Activated T-helper 2 cell treated with anti-CD3 and anti-CD28 coated beads, Interferon-gamma antibody, Interleukin-2, Interleukin-4, amounts not matched to agents 10 μg/mL and 5 μg/mL and 100 μg/mL, durations not matched to agents 14 hours and 24 hours and 36 hours (primary cell): ENCODE measurements at regions not wholly inside any gene's neighbourhood (a gene's known extent, or its start where the extent isn't known, plus 50 kb on each side); places are given as distances from the start of the nearest gene placed in this dataset.
"Not testable (repeated sequence)": the region's sequence is repeated elsewhere in the genome, so short reads cannot be mapped to it uniquely, and the experiment has no call there.

Experiments
- DNase-seq: peaks from one replicate; pipeline ENCODE4 v3.0.0; 2021; ENCODE audit warnings: low spot score
- H3K27ac Mint-ChIP-seq: one replicate; pipeline ENCODE4 v1.8.0; 2021; ENCODE audit warnings: mixed read lengths
- H3K27me3 Mint-ChIP-seq: one replicate; pipeline ENCODE4 v1.8.0; 2021; ENCODE audit warnings: low read depth, mixed read lengths
- H3K36me3 Mint-ChIP-seq: one replicate; pipeline ENCODE4 v1.8.0; 2021; ENCODE audit warnings: low read depth, mixed read lengths
- H3K4me1 Mint-ChIP-seq: one replicate; pipeline ENCODE4 v1.8.0; 2021; ENCODE audit warnings: low read depth, mixed read lengths
- H3K4me3 Mint-ChIP-seq: one replicate; pipeline ENCODE4 v1.8.0; 2021; ENCODE audit warnings: low read depth, mild to moderate bottlenecking, moderate library complexity, mixed read lengths
- H3K9me3 Mint-ChIP-seq: one replicate; pipeline ENCODE4 v1.8.0; 2021; ENCODE audit warnings: mixed read lengths
- intact Hi-C: fragments of 100-400 bp; cut with micrococcal nuclease; formaldehyde crosslinking; loops from one replicate; pipeline ENCODE4 v1.15.1; 2023

DNA sequence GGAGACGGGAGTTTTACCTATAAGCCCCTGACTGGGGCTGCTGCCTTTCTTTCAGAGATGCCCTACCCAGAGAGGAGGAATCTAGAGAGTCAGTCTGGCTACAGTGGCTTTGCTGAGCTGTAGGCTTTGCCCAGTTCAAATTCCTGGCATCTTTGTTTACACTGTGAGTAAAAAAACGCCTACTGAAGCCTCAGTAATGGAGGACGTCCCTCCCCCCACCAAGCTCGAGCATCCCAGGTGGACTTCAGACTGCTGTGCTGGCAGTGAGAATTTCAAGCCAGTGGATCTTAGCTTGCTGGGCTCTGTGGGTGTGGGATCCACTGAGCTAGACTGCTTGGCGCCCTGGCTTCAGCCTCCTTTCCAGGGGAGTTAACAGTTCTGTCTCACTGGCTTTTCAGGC is 237.1 kb upstream of the NT5E start:
- H3K27me3 Mint-ChIP-seq, H3K27ac Mint-ChIP-seq, intact Hi-C loops, H3K4me1 Mint-ChIP-seq, H3K36me3 Mint-ChIP-seq, DNase-seq, H3K4me3 Mint-ChIP-seq: not testable (repeated sequence)
- H3K9me3 Mint-ChIP-seq = peaks cover 59% of the 10 kb centered on the region

DNA sequence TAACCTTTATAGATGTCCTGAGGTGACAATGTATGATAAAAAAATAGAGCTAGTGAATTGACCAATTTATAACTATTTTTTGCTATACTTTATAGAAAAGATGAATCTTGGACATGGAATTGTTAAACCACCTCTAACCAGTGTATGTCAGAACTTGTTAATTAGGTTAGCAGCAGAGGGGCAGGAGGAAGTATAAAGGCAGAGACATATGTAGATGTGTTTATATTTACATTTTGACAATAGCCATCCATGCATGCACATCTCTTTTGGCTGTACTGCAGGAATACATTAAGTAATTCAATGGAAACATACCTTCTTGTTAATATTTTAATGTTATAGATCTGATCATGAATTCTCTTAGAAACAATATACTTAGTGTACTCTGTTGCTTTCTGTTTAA is 254.6 kb upstream of the NT5E start:
- H3K4me1 Mint-ChIP-seq = no peaks in the 10 kb centered on the region
- no peak for DNase-seq
- intact Hi-C loops = no loop called here
- no peak overlapping the region for H3K27ac Mint-ChIP-seq
- no peaks in the 10 kb centered on the region for H3K36me3 Mint-ChIP-seq
- no peaks in the 10 kb centered on the region for H3K27me3 Mint-ChIP-seq
- H3K4me3 Mint-ChIP-seq = no peak overlapping the region
- no peaks in the 10 kb centered on the region for H3K9me3 Mint-ChIP-seq

DNA sequence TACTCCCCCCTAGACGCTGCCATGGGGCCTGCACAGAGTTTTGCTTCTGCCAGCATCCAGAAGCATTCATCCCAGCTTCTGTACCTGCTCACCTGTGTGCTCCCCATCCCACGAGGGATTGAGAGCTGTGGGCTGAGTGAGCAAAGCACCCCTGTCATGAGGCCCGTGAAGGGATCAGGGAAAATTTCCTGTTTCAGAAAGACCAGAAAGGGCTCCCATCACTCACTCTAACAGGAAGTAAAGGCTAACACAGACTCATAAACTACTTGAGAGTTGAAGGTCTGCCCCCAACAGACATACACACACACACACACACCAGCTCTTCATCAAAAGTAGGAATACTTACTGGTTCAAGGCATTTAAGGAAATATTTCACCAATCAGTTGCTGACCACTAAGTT is 256.5 kb upstream of the NT5E start:
- no peak for DNase-seq
- Mint-ChIP-seq H3K9me3 (peaks cover 8% of the 10 kb centered on the region), H3K27ac (no peak overlapping the region), H3K4me3 (no peak overlapping the region), H3K27me3 (no peaks in the 10 kb centered on the region), H3K4me1 (no peaks in the 10 kb centered on the region), H3K36me3 (no peaks in the 10 kb centered on the region)
- intact Hi-C loops = no loop called here

DNA sequence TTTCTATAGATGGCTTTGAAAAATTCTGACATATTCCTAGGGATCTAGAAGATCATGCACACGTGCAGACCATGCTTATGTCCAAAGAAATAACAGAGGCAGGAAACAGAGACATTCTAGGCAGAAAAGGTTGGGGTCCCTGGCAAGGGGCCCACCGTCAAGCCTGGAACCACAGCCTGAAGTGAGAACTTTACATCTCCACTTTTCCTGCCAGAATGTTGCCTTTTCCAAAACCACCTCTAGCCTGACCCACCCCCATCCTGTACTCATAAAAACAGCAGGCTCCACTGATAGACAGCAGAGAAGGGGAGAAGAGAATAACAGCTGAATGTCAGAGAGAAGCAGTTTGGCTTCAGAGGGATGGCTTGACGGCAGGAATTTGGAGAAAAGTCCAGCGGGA is 257.3 kb upstream of the NT5E start:
- peaks cover 8% of the 10 kb centered on the region for H3K9me3 Mint-ChIP-seq
- H3K27me3 Mint-ChIP-seq = no peaks in the 10 kb centered on the region
- intact Hi-C loops = no loop called here
- no peaks in the 10 kb centered on the region for H3K36me3 Mint-ChIP-seq
- H3K4me3 Mint-ChIP-seq = no peak overlapping the region
- H3K27ac Mint-ChIP-seq = no peak overlapping the region
- no peak for DNase-seq
- H3K4me1 Mint-ChIP-seq = no peaks in the 10 kb centered on the region

DNA sequence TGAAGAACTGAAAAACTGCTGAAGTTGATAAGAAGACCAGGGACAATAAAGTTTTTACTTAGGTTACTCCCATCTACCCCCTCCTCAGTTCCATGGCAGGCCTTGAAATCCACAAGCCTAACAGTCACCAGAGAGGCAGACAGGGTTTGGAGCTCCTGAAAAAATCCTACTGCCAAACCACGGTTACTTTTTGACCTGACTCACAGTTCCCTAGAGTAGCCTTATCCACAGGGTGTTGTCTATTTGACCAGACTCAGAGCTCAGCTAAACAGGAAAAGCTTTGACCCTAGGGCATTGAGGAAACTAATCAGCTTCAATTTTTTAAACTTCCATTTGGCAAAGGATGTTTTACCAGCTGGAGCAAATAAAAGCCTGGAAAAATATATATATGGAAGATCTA is 257.7 kb upstream of the NT5E start:
- no peak for DNase-seq
- intact Hi-C loops = no loop called here
- no peaks in the 10 kb centered on the region for H3K27me3 Mint-ChIP-seq
- peaks cover 8% of the 10 kb centered on the region for H3K9me3 Mint-ChIP-seq
- no peak overlapping the region for H3K27ac Mint-ChIP-seq
- H3K36me3 Mint-ChIP-seq = no peaks in the 10 kb centered on the region
- H3K4me3 Mint-ChIP-seq = no peak overlapping the region
- no peaks in the 10 kb centered on the region for H3K4me1 Mint-ChIP-seq

DNA sequence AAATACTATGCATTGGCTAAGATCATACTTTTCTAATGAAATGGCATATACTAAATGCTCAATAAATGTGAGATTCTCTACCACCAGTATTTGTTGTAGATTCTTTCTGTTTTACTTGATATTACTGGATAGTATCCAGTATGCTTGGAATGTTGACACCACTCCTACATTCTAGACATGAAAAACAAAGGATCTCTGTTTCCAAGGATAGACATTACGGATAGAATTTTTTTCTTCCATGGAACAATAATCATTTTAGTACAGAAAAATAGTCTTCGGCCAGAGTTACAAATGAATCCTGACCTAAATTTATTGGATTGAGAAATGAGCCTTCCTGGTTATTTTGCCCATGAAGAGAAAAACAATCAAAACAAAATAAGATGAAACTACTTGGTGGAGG is 258.2 kb upstream of the NT5E start:
- Mint-ChIP-seq H3K27ac (no peak overlapping the region), H3K9me3 (peaks cover 8% of the 10 kb centered on the region), H3K36me3 (no peaks in the 10 kb centered on the region), H3K4me3 (no peak overlapping the region), H3K27me3 (no peaks in the 10 kb centered on the region), H3K4me1 (no peaks in the 10 kb centered on the region)
- intact Hi-C loops = no loop called here
- no peak for DNase-seq

DNA sequence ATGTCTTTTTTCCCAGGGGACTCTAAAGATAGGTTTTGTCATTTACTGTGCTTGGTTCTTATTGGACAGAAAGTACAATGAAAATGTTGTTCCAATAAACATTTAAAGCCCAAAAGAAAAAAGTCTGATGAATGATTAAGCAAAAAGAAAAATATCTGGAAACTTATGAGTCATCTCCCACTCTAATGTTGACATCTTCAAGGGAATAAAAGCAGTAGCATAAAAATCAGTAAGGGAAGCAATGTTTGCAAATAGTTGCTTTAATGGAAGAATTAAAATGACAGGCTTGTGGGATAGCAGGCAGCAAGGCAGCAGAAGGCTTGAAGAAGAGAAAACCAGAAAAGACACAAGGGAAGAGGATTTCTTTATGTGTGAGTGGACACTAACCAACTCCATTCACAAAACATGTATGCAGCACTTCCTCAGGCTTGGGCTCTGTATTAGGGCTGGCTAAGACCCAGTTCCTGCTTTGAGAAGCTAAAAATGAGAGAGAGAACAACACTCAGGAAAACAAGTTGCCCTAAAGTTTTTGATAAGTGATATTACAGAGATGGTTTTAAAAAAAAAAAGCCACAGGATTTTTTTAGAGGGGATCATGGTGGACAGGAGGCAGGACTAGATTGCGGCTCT is 263.2 kb upstream of the NT5E start:
- H3K4me3 Mint-ChIP-seq = no peak overlapping the region
- no peaks in the 10 kb centered on the region for H3K36me3 Mint-ChIP-seq
- peaks cover 8% of the 10 kb centered on the region for H3K9me3 Mint-ChIP-seq
- H3K4me1 Mint-ChIP-seq = no peaks in the 10 kb centered on the region
- no peak overlapping the region for H3K27ac Mint-ChIP-seq
- no peak for DNase-seq
- intact Hi-C loops = no loop called here
- no peaks in the 10 kb centered on the region for H3K27me3 Mint-ChIP-seq

DNA sequence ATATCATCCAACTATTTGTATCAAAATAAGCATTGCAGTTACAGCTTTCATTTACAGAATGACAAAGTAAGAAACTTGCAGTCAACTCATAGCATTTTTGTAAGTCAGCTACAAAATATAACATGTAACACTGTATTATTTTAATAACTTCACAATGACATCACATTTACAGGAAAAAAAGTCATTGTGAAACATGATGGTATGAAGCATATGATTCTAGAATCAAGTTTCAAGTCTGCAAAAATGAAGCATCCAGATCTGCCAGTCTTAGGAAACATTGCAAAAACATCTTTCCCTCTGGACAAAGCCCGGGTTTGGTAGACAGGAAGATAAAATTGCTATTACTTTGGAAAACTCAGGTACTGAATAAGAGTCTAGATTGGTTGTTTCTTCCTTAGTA is 263.9 kb upstream of the NT5E start:
- Mint-ChIP-seq H3K27me3 (no peaks in the 10 kb centered on the region), H3K4me3 (no peak overlapping the region), H3K4me1 (no peaks in the 10 kb centered on the region), H3K27ac (no peak overlapping the region), H3K9me3 (peaks cover 8% of the 10 kb centered on the region), H3K36me3 (no peaks in the 10 kb centered on the region)
- intact Hi-C loops = no loop called here
- DNase-seq = no peak

DNA sequence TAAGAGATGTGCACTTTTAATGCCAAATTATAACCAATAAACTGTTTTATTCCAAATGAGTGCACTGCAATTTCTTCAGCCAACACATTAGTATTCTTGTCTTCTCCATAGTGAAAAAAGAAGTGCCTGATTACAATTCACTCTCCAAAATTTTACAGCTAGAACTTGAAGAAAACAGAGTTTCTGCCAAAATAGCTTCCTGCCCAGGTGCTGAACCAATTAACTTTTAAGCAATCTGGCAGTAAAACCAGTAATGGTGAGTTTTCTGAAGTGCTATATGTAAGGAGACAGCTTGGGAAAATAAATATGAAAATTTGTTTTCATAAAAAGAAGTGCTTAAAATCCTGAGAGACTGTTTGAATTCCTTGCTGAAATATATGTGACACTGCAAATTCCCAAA is 266.0 kb upstream of the NT5E start:
- Mint-ChIP-seq H3K27ac (no peak overlapping the region), H3K27me3 (no peaks in the 10 kb centered on the region), H3K4me1 (no peaks in the 10 kb centered on the region), H3K36me3 (no peaks in the 10 kb centered on the region), H3K4me3 (no peak overlapping the region), H3K9me3 (no peaks in the 10 kb centered on the region)
- DNase-seq = no peak
- intact Hi-C loops = no loop called here

DNA sequence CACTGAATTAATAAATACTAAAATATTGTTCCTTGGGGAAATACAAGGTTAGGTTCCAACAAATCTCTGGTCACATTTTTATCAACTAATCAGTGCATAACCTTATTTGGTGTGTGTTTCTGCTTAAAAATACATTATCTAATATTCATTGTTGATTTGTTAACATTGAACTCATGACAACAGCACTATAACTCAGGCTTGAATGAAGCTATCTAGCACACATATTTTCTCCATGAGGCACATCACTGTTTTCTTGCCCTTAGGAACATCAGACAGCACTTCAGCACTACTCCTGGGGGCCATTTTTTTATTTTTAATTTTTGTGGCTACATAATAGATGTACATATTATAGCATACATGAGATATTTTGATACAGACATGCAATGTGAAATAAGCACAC is 277.2 kb upstream of the NT5E start:
- H3K4me3 Mint-ChIP-seq = no peak overlapping the region

DNA sequence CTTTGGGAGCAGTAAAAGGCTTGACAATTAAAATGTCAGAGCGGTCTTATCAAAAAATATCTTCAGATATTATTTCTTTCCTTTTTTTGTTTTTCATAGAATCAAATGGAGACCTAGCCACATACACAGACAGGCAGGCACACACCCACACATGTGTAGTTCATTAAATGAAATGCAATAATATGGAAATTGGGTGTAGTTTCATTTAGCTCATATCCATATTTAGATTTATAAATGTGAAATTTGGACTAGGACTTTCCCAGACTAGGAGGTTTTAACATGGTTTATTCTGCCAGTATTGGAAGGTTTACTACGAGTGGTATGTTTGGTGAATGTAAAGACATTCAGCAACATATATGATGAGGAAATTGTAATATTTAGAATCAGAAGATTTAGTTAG is 277.7 kb upstream of the NT5E start:
- intact Hi-C loops = no loop called here
- Mint-ChIP-seq H3K4me1 (no peaks in the 10 kb centered on the region), H3K4me3 (no peak overlapping the region), H3K9me3 (peaks cover 21% of the 10 kb centered on the region), H3K27me3 (no peaks in the 10 kb centered on the region), H3K27ac (no peak overlapping the region), H3K36me3 (no peaks in the 10 kb centered on the region)
- no peak for DNase-seq

More for the DNA sequence above, 277.2 kb upstream of the NT5E start:
- peaks cover 21% of the 10 kb centered on the region for H3K9me3 Mint-ChIP-seq
- no peaks in the 10 kb centered on the region for H3K4me1 Mint-ChIP-seq
- intact Hi-C loops = no loop called here
- H3K36me3 Mint-ChIP-seq = no peaks in the 10 kb centered on the region
- no peak overlapping the region for H3K27ac Mint-ChIP-seq
- DNase-seq = no peak
- H3K27me3 Mint-ChIP-seq = no peaks in the 10 kb centered on the region

DNA sequence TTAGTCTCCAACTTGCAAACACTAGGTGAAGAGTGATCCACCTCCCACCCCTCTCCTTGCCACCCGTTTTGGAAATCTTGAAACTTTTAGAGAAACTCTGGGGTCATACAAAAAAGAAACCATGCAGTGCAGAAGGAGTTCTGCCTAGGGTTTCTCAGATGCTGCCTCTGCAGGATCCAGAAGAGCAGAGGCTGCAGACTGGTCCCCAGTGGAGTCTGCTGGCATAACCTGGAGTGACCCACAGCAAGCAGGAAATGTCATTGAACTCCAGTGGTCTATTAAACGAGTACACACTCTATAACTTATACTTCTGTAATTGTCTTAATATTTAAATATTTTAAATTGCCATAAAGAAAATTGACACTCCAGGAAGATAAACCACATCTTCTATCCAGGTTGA is 280.7 kb upstream of the NT5E start:
- Mint-ChIP-seq H3K36me3 (no peaks in the 10 kb centered on the region), H3K4me3 (no peak overlapping the region), H3K27me3 (no peaks in the 10 kb centered on the region)

DNA sequence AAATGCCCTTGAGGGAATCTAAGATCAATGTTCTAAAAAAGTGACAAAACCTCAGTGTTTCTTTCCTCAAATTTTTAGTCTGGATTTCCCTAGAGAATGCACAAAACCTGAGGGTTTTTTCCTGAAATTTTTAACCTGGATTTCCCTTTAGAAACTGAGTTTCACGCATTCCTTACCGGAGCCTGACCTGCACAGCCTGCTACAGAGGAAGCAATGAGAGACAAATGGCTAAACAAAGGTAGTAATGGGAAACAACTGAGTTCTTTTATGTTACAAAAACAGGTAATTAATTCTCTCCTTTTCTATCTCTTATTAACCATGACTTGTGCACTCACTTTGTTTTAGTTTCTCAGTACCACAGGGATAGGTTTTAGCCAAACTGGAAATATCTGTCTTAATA is 281.7 kb upstream of the NT5E start:
- H3K9me3 Mint-ChIP-seq = no peaks in the 10 kb centered on the region
- no peaks in the 10 kb centered on the region for H3K4me1 Mint-ChIP-seq
- H3K4me3 Mint-ChIP-seq = no peak overlapping the region
- no peak for DNase-seq
- no peak overlapping the region for H3K27ac Mint-ChIP-seq
- no peaks in the 10 kb centered on the region for H3K36me3 Mint-ChIP-seq
- no peaks in the 10 kb centered on the region for H3K27me3 Mint-ChIP-seq
- intact Hi-C loops = no loop called here

More for the DNA sequence above, 280.7 kb upstream of the NT5E start:
- H3K4me1 Mint-ChIP-seq = no peaks in the 10 kb centered on the region
- H3K27ac Mint-ChIP-seq = no peak overlapping the region
- DNase-seq = no peak
- H3K9me3 Mint-ChIP-seq = peaks cover under 1% of the 10 kb centered on the region
- intact Hi-C loops = no loop called here

DNA sequence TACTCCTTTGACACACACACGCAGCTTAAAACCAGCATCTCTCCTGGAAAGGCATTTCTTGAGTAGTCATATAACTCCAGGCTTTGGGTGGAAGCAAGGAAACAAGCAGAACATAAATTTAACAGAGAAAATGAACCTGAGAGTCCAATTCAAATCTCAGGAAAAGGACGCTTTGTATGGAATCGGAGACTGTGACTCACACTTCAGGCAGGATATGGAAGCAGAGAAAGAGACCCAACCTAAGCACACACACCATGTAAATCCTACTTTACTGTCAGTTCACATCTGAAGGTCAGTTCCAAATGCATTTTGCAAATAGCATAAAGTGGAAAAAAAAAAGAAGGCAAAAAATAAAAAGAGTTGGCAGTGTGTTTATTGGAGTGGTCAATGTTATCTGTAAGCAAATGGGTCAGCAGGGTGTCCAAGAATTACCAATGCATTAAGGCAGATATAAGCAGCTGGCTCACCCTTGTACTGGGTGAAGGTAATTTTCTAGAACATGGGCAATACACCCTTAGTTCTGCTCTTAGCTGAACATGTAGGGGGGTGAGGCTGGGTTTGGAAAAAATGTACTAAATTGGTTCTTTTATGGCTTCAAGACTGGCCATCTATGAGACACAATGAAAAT is 283.7 kb upstream of the NT5E start:
- H3K27me3 Mint-ChIP-seq = no peaks in the 10 kb centered on the region
- H3K4me3 Mint-ChIP-seq = no peak overlapping the region
- H3K9me3 Mint-ChIP-seq = no peaks in the 10 kb centered on the region
- no peaks in the 10 kb centered on the region for H3K36me3 Mint-ChIP-seq
- intact Hi-C loops = no loop called here
- no peaks in the 10 kb centered on the region for H3K4me1 Mint-ChIP-seq
- no peak overlapping the region for H3K27ac Mint-ChIP-seq
- DNase-seq = no peak
